Pancreas (tissue), 10 donors: ENCODE measurements at regions not wholly inside any gene's neighbourhood (a gene's known extent, or its start where the extent isn't known, plus 50 kb on each side); places are given as distances from the start of the nearest gene placed in this dataset.

Source experiments
- ATAC-seq, 4 donors: fragments of 200-7000 bp; cut with Tn5 transposase; one replicate each; pipeline versions ENCODE4 v1.8.0 to v1.9.1; 2020; ENCODE audit warnings: mild to moderate bottlenecking in 4 of 4, moderate library complexity in 4 of 4
- DNase-seq, 6 donors: peaks; one replicate each; pipeline ENCODE4 v3.0.0-alpha.2; 2020
- FAIRE-seq: peaks from 2 replicates; lab custom pipeline; 2012; peaks lifted over from hg19 to GRCh38; lab: Jason Lieb, UNC
- H3K27ac ChIP-seq, 4 donors: fragments of 200-600 bp; sonication (generic); 1 replicate in 3 of 4; 2 replicates in 1 of 4; pipeline versions ENCODE4 v1.5.0 to v1.8.0; 2020
- H3K27me3 ChIP-seq, 4 donors: fragments of 200-600 bp; one replicate each; pipeline ENCODE4 v1.8.0; 2021
- H3K36me3 ChIP-seq, 3 donors: fragments of 200-600 bp; sonication (generic) in 1 of 3; one replicate each; pipeline versions ENCODE4 v1.5.0 to v1.8.0; 2020 to 2021
- H3K4me1 ChIP-seq, 3 donors: fragments of 200-600 bp; one replicate each; pipeline ENCODE4 v1.8.0; 2021
- H3K4me3 ChIP-seq, 4 donors: fragments of 200-600 bp; sonication (generic) in 2 of 4; one replicate each; pipeline versions ENCODE4 v1.5.0 to v1.8.0; 2020 to 2021
- H3K9me3 ChIP-seq, 4 donors: fragments of 200-600 bp; one replicate each; pipeline ENCODE4 v1.8.0; 2021
- CTCF ChIP-seq, 4 donors: fragments of 200-600 bp; sonication (generic) in 3 of 4; IDR thresholded peaks; one replicate each; pipeline versions ENCODE4 v1.5.0 to v1.8.0; 2021; ENCODE audit warnings: antibody characterized with exemption in 4 of 4
- WGBS, 2 donors: extraction: QIAGEN DNeasy Blood & Tissue Kit; methylation state at CpG; one replicate each; pipeline ENCODE4 v1.1.7; 2013; 5-methylcytosine and 5-hydroxymethylcytosine counted together
- intact Hi-C, 3 donors: fragments of 100-400 bp; cut with DNase I; formaldehyde crosslinking; loops; one replicate each; pipeline versions ENCODE4 v1.11.1 to v1.14.2; 2022
- donor health status: healthy with polysubstance abuse.
- donor health status: DM: no; HTN: no; CAD: no; lungs with moderate emphysema.
- donor health status: DM: no; HTN: no; CAD: no.
- donor health status: control.
- donor health status: control.
- donor health status: Bipolar disorder and iron deficiency.
- donor health status: DM: yes; HTN: yes; CAD: no.
- donor health status: DM: no; HTN: no; CAD: no.
- donor health status: DM: no; HTN: no; CAD: no.
- donor health status: DM: yes; HTN: yes; CAD: no.

GRCh38 chr2:74779587-74780135 lies 54.3 kb upstream of the HK2 start:
- DNase-seq (no peak), FAIRE-seq (no peak), ATAC-seq (no peak)
- H3K36me3 ChIP-seq, result no peaks in the 10 kb centered on the region
- H3K4me1 ChIP-seq, result no peaks in the 10 kb centered on the region
- intact Hi-C loops, result no loop called here
- TF ChIP-seq CTCF (IDR thresholded peaks at IDR 0.05), result no peak
- H3K4me3 ChIP-seq, result no peak overlapping the region
- 47 to 59% methylated on average over 4 of the region's 4 CpGs for WGBS, 2 donors
- no peaks in the 10 kb centered on the region for H3K9me3 ChIP-seq
- no peak overlapping the region for H3K27ac ChIP-seq
- no peaks in the 10 kb centered on the region for H3K27me3 ChIP-seq
